Neural cell (in vitro differentiated cells): ENCODE measurements at regions not wholly inside any gene's neighbourhood (a gene's known extent, or its start where the extent isn't known, plus 50 kb on each side); places are given as distances from the start of the nearest gene placed in this dataset.

Experiments
- CTCF ChIP-seq: fragments of 450-650 bp; IDR thresholded peaks from 2 replicates; pipeline ENCODE4 v1.5.1; 2014; ENCODE audit warnings: antibody characterized with exemption, mild to moderate bottlenecking, moderate library complexity; ENCODE audit not compliant: poor library complexity, severe bottlenecking
- EP300 ChIP-seq: fragments of 450-650 bp; conservative IDR thresholded peaks from 2 replicates; pipeline ENCODE4 v1.6.1; 2014; ENCODE audit warnings: antibody characterized with exemption, mild to moderate bottlenecking, moderate library complexity; ENCODE audit not compliant: poor library complexity, severe bottlenecking
- EZH2 ChIP-seq: fragments of 200-600, 300-800 bp; shearing (Covaris generic), sonication (generic); IDR thresholded peaks from 2 replicates; pipeline ENCODE4 v1.6.1; 2014; ENCODE audit warnings: antibody characterized with exemption, low read length, borderline replicate concordance, mild to moderate bottlenecking; ENCODE audit not compliant: insufficient read depth, poor library complexity, severe bottlenecking
- POLR2AphosphoS5 ChIP-seq: IDR thresholded peaks from 2 replicates; pipeline ENCODE4 v1.6.1; 2012
- SMC3 ChIP-seq: fragments of 450-650 bp; conservative IDR thresholded peaks from 2 replicates; pipeline ENCODE4 v1.6.1; 2014; ENCODE audit warnings: antibody characterized with exemption, mild to moderate bottlenecking, moderate library complexity; ENCODE audit not compliant: poor library complexity
- TAF1 ChIP-seq: IDR thresholded peaks from 2 replicates; pipeline ENCODE4 v1.6.1; 2012; ENCODE audit warnings: low read depth

- no peak for TF ChIP-seq EP300
- TF ChIP-seq CTCF, result no peak
- TF ChIP-seq POLR2AphosphoS5, result no peak
- TF ChIP-seq EZH2, result no peak
- no peak for TF ChIP-seq SMC3
- TF ChIP-seq TAF1, result no peak
Measured at GRCh38 chr15:92745845-92746271, 90.3 kb upstream of the FAM174B start.
